GM12873 (cell line): ENCODE measurements at regions not wholly inside any gene's neighbourhood (a gene's known extent, or its start where the extent isn't known, plus 50 kb on each side); places are given as distances from the start of the nearest gene placed in this dataset.

ENCODE experiments used
- CTCF ChIP-seq: IDR thresholded peaks from 2 replicates; pipeline ENCODE4 v1.5.1; 2012; ENCODE audit warnings: low read depth, mild to moderate bottlenecking, moderate library complexity, low read length, control low read depth; ENCODE audit not compliant: insufficient read depth; ENCODE audit errors: missing control alignments

GRCh38 chr6:102300350-102300749 lies 906.8 kb downstream of the GRIK2 start:
- TF ChIP-seq CTCF: no peak

GRCh38 chr6:102298051-102298450 lies 904.5 kb downstream of the GRIK2 start:
- TF ChIP-seq CTCF: no peak
